ENCODE measurements at regions not wholly inside any gene's neighbourhood (a gene's known extent, or its start where the extent isn't known, plus 50 kb on each side); places are given as distances from the start of the nearest gene placed in this dataset.

- no peak for TF ChIP-seq EEA1 (CRISPR knock-in tag; IDR thresholded peaks at IDR 0.05; ENCODE audit: borderline replicate concordance)
- no peak for TF ChIP-seq PITX1 (CRISPR knock-in tag; IDR thresholded peaks at IDR 0.05)
- TF ChIP-seq ZHX2 (IDR thresholded peaks at IDR 0.05; ENCODE audit: low read depth), result no peak
- TF ChIP-seq ZHX2 (CRISPR knock-in tag; IDR thresholded peaks at IDR 0.05; ENCODE audit: borderline replicate concordance), result no peak
Observed at GRCh38 chr4:126057371-126057770, 742.6 kb downstream of the FAT4 start (continued).

GRCh38 chr4:126058596-126058995 is 743.8 kb downstream of the FAT4 start:
- in situ Hi-C loops (cut with HindIII; ENCODE audit: extremely low pct_ligation_motif_present, low pct_unique_long_range_greater_than_20kb), result no loop called here
- DNase-seq (ENCODE audit: low spot score), result no peak
- WGBS (ENCODE audit: low lambda C conversion rate), result 10% methylated on average over 2 of the region's 2 CpGs
- Histone ChIP-seq H4K20me1 (ENCODE audit: insufficient read depth, low read length) (no peaks in the 10 kb centered on the region), H2AFZ (ENCODE audit: low read length) (no peak overlapping the region), H3K36me3 (replicated peaks in 1 of 2; ENCODE audit: control insufficient read depth in 1 of 2, insufficient read depth in 2 of 2, low read length in 2 of 2) (no peaks in the 10 kb centered on the region), H3K79me2 (ENCODE audit: insufficient read depth, low read length) (no peaks in the 10 kb centered on the region), H3K27ac (ENCODE audit: extremely low read length, insufficient read depth, low read length) (no peak overlapping the region), H3K9me3 (ENCODE audit: low read length) (no peaks in the 10 kb centered on the region), H3K9ac (ENCODE audit: insufficient read depth, low read depth, low read length) (no peak overlapping the region), H3K4me1 (ENCODE audit: insufficient read depth, low read length) (no peaks in the 10 kb centered on the region), H3K27me3 (ENCODE audit: control insufficient read depth in 1 of 2, insufficient read depth in 2 of 2, low read length in 2 of 2) (no peaks in the 10 kb centered on the region), H3K4me2 (ENCODE audit: low read depth, low read length) (no peak overlapping the region), H3K4me3 (replicated peaks in 1 of 3; ENCODE audit: insufficient read depth in 1 of 3, low read depth in 2 of 3, low read length in 3 of 3) (no peak overlapping the region)
- intact Hi-C loops (cut with micrococcal nuclease; ENCODE audit: unreplicated experiment), result no loop called here
- no peak for FAIRE-seq
- TF ChIP-seq ZNF468 (CRISPR knock-in tag; IDR thresholded peaks at IDR 0.05), result no peak
- POLR2A ChIA-PET, result no interaction called here
- CTCF ChIA-PET (ENCODE audit: low intra/inter-chr PET ratio, low total read pairs), result no interaction called here
- ATAC-seq, result no peak
- no TSS peak for BruUV-seq (replicated peaks)
